DMS153 (cell line): ENCODE measurements at regions not wholly inside any gene's neighbourhood (a gene's known extent, or its start where the extent isn't known, plus 50 kb on each side); places are given as distances from the start of the nearest gene placed in this dataset.

Source experiments
- DNase-seq: peaks from one replicate; lab custom pipeline; 2025; lab: John Stamatoyannopoulos, UW

- no peak for DNase-seq
Observed at GRCh38 chr5:133708331-133708850, 96.0 kb upstream of the FSTL4 start.

DNA sequence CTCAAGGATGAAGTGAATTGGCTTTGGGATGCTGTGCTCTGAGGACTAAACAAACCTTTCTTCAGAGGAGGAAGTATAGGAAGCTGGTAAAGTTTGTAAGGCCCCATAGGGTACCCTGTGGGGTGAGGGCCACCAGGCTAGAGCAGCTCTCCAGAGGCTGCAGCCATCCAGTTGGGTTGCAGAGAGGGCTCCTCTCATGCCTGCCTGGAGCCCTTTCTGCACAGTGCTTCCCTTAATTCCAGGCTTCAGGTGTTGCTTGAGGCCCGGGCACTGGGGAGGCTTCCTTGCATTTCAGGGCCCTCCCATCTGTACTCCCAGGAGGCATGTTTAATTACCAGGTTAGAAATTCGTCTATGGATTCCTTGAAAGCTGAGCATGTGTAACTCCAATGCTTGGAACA is 95.3 kb upstream of the FSTL4 start:
- DNase-seq, result no peak

DNA sequence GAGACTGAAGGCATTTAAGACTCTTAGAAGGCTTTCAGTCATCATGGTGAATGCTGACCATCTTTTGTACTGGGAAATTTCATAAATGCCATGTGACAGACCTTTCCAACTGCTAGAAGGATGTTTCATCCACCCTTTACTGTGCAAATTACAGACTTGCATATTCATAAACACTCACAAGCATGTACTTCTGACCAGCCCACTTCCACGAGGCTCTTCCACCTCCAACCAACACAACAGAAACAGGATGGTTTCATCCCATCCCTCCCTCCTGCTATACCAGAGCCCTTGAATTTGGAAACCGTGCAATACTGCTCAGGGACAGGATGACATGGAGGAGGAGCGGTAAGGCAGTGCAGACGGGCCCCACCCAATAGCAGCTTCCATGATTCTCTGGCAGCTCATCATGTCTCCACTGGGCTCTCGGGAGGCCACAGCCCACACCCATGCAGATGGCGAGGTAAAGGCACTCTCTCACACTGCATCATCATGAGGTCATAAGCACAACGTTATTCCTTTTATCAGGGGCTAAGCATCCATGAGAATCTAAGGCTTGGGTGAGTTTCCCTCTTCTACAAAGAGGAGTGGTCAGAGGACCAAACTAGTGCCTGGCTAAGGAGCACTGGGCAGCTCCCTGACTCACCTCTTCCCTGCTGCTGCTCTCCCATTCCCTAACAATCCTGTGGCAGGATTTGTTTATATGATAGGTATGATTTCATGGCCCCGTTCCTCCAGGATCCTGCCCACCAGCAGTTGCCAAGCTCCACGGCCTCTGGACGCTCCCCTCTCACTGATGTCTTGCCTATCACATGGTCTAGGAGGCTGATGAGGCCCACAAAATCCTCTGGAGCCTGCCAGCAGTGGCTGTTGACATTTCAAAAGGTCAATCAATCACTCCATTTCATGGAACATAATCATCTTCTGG is 94.4 kb upstream of the FSTL4 start:
- DNase-seq, result no peak

- no peak for DNase-seq
Observed at GRCh38 chr5:133705331-133705730, 93.0 kb upstream of the FSTL4 start.

- no peak for DNase-seq
Observed at GRCh38 chr5:133704411-133704810, 92.1 kb upstream of the FSTL4 start.

- DNase-seq, result no peak
Observed at GRCh38 chr5:133703935-133704334, 91.6 kb upstream of the FSTL4 start.

- no peak for DNase-seq
Observed at GRCh38 chr5:133702791-133703770, 90.7 kb upstream of the FSTL4 start.

DNA sequence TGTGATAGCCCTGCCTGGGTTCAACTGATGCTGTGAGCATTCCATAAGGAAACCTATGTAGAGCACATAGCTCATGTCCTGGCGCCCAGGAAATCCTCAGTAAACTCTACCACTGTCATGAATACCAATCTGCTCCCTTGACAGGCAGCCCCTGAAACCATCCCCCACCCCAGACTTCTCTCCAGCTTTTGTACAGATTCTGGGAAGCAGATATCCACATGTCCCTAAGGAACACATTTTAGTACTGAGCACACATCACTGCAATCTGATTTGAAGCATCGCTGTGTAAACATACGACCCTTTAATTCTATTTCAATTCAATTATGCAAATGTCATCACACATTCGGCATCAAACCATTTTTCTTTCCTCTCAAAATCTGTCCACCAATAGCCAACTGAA is 89.5 kb upstream of the FSTL4 start:
- no peak for DNase-seq

GRCh38 chr5:133700251-133700650 is 87.9 kb upstream of the FSTL4 start:
- no peak for DNase-seq

DNA sequence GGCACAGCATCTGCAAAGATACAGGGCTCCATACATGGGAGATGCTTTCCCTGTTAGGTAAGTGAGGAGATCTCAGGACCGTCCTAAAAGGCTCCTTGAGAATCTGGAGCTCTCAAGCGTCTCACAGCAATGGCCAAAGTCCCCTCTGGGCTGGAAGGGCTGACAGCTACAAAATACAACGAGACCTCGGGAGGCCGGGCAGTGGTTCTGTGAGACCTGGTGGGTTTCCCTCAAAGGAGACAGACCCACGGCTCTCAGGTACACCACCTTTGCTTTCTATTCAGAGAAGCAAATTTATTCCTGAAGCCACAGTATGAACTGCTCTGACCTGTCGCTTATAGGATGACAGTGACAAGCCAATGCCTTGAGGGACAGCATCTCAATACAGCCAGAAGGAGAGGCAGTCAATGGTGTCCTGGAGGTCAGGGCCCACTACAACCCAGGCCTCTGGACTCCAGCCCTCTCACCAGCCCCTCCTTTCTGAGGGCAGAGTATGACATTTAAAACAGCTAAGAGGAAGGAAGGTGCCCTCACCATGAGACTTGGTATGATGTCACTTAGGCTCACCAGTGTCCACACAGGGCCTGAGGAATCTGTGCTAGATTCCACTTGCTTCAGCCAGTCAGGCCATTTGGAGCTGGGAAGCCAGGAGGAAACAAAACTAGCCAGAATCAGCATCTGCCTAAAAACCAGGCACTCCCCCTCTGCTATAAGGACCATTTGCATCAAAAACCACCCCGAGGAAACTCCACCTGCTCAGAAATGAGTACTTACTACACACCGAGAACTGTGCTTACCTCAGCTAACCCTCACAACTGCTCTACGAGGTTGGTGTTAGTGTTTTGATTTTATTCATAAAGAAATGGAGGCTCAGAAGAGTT is 86.5 kb upstream of the FSTL4 start:
- no peak for DNase-seq

DNA sequence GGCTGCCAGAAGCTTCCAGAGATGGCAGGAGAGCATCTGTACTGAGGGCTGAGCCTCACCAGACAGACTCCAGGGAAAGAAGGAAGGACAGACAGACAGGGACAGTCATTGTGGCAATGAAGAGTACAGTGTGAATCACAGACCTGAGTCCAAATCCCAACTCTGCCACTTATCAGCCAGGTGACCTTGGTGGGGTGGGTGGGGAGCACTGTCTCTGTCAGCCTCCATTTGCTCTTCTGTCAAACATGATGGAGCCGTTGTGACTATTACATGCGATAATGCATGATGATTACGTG is 85.9 kb upstream of the FSTL4 start:
- no peak for DNase-seq

GRCh38 chr5:133697536-133698258 is 85.4 kb upstream of the FSTL4 start:
- no peak for DNase-seq

DNA sequence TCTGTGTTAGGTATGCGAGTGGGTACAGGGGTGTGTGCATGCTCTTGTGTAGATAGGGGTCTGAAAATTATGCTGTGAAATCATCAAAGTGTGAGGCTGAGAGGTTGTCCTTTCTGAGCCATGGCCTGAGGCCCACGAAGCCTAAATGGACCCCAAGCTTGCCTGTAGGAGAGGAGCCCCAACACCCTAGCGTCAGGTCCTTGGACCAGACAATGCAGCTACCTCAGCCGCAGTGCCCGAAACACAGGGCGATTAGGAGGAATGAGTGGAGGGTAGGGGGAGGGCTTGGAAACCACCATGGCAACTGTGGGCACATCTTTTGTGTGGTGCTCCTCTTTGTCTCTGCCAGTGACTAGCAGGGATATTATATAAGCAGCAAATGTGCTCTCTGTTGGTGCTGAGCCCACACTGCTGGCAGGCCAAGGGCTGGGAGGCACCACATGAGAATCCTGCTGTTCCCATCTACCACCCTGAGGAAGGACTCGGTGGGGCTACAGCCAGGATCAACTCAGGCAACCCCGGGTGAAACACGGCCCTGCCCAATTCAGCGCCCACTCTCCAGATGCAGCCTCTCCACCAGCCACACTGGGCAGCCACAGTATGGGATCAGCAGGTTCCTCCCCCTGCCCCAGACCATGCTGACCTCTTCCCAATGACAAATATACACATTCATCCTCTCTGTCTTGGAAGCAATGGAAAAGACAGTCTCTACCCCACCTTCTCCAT is 84.6 kb upstream of the FSTL4 start:
- DNase-seq, result no peak

DNA sequence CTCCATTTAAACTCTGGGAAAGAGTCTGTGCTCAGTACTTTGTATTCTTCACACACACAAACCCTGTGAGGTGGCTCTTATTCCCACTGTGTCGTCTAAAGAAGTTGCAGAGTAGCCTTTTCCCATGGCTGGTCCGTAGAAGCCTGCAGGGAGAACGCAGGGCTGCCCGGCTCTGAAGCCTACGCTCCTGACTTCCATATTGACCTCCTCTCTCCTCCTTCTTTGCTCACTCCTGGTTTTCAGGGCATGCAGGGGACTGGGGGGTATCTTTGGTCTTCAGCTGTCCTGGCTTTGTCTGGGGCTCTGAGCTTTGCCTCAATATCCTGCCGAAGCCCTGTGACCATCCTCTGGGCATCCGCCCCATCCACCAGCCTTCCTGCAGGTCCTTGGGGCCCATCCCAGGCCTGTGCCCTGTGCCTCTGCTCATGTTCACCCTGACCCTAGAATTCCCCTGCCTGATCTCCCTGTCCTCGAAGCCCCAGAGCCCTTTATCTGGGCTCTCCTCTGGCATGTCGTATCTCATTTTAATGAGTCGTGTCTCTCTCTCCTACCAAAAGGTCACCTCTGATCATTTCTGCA is 83.8 kb upstream of the FSTL4 start:
- no peak for DNase-seq

DNA sequence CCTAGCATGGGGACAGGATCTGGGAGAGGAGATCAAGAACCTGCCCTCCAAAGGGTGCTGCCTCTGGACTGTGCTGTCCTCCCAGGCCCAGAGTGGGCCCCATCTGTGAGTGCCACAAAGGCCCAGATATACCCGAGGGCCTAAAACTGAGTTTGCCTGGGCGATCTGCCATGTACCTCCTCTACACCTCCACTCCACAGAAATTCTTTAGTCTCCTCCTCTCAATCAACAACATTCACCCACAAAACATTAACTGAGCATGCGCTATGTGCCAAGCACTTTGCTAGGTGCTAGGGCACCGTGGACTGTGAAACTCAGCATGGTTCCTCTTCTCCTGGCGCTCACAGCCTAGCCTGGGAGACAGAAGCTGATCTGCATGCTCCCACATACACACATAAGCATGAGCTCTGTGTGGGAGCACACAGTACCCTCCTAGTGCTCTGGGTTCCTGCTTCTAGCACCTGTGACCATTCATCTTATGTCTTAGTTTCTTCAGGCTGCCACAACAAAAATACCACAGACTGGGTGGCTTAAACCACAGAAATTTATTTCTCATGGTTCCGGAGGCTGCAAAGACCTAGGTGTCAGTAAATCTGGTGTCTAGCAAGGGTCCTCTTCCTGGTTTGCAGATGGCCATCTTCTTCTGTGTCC is 82.0 kb upstream of the FSTL4 start:
- DNase-seq, result no peak

GRCh38 chr5:133691448-133691847 is 79.1 kb upstream of the FSTL4 start:
- DNase-seq, result no peak

GRCh38 chr5:133690746-133691145 is 78.4 kb upstream of the FSTL4 start:
- no peak for DNase-seq

- DNase-seq, result no peak
Observed at GRCh38 chr5:133688391-133688790, 76.0 kb upstream of the FSTL4 start.

GRCh38 chr5:133687212-133688061 is 75.1 kb upstream of the FSTL4 start:
- no peak for DNase-seq
